ENCODE measurements at regions not wholly inside any gene's neighbourhood (a gene's known extent, or its start where the extent isn't known, plus 50 kb on each side); places are given as distances from the start of the nearest gene placed in this dataset.

DNA sequence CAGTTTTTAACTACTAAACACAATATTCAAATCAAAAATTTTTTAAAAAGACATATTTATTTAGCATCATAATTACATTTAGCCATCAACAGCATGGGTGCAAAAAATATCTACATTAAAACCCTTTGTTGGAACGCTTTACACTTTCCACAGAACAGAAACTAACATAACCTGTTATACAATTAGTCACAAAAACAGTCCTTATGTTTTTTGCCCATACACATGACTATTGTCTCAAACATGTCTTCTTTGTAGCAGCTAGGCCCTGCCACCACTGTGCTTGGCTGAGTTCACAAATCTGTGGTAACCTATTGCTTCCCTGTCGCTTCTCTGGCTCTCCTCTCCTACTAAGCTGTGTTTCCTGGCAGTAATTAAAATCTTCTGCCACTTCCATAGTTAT lies 1350.0 kb upstream of the ADGRL2 start:
- no peak for TF ChIP-seq RAD21 (IDR thresholded peaks at IDR 0.05; ENCODE audit: low read depth)
- no peak for TF ChIP-seq MAX (IDR thresholded peaks at IDR 0.05)
- TF ChIP-seq CEBPB (IDR thresholded peaks at IDR 0.05), result no peak
- no peak for TF ChIP-seq EP300 (IDR thresholded peaks at IDR 0.05; ENCODE audit: borderline replicate concordance)
- TF ChIP-seq USF1 (IDR thresholded peaks at IDR 0.05), result no peak
